K562 (cell line): ENCODE measurements at regions not wholly inside any gene's neighbourhood (a gene's known extent, or its start where the extent isn't known, plus 50 kb on each side); places are given as distances from the start of the nearest gene placed in this dataset.

Experiments
- ATAC-seq: fragments of 200-7000 bp; cut with Tn5 transposase; 3 replicates; pipeline ENCODE4 v1.9.1; 2020; ENCODE audit warnings: moderate library complexity
- BruUV-seq: library from RNA; stranded (reverse); fragments of 400-500 nt; replicated peaks from 2 replicates; lab custom pipeline; 2021; lab: Mats Ljungman, UMichigan
- CTCF ChIA-PET: fragments of 300-600 bp; formaldehyde crosslinking; extraction: SDS; loops from one replicate; lab custom pipeline; 2021; ENCODE audit warnings: low intra/inter-chr PET ratio; lab: Yijun Ruan, JAX
- POLR2A ChIA-PET: fragments of 300-600, 350-650 bp; sonication (Branson Sonifier 250); formaldehyde crosslinking; extraction: SDS; loops from one replicate; lab custom pipeline; 2021; ENCODE audit warnings: antibody characterized with exemption, inconsistent platforms; lab: Yijun Ruan, JAX
- DNase-seq, 4 experiments: peaks; one replicate each; pipeline versions ENCODE4 v3.0.0 to v3.0.0-alpha.2; 2011 to 2018; ENCODE audit warnings: low spot score in 3 of 4, mixed read lengths in 3 of 4; ENCODE audit errors: extremely low read depth in 1 of 4
- FAIRE-seq: peaks from 2 replicates; lab custom pipeline; 2011; peaks lifted over from hg19 to GRCh38; lab: Jason Lieb, UNC
- H2AFZ ChIP-seq: 2 replicates; pipeline ENCODE4 v1.6.0; 2011; ENCODE audit warnings: low read depth, low read length, control low read depth, inconsistent platforms
- H3K27ac ChIP-seq: fragments of 200-600 bp; 3 replicates; pipeline ENCODE4 v1.8.0; 2011; ENCODE audit warnings: low read depth, mild to moderate bottlenecking, control low read depth, inconsistent platforms, low read length, moderate library complexity, mixed read lengths; ENCODE audit errors: extremely low read depth
- H3K27me3 ChIP-seq, 2 experiments: fragments of 300-600 bp in 1 of 2; 2 replicates in 1 of 2; 3 replicates in 1 of 2; pipeline versions ENCODE4 v1.6.0 to v1.8.0; 2011; ENCODE audit warnings: inconsistent platforms in 2 of 2, low read length in 2 of 2, mild to moderate bottlenecking in 1 of 2, mixed read lengths in 1 of 2, moderate library complexity in 1 of 2; ENCODE audit not compliant: control insufficient read depth in 2 of 2, insufficient read depth in 2 of 2
- H3K36me3 ChIP-seq: fragments of 300-600 bp; 3 replicates; pipeline ENCODE4 v1.8.0; 2011; ENCODE audit warnings: mild to moderate bottlenecking, low read length, inconsistent platforms; ENCODE audit not compliant: control insufficient read depth, insufficient read depth
- H3K4me1 ChIP-seq, 2 experiments: fragments of 200-600 bp in 1 of 2; replicated peaks in 1 of 2; 2 replicates in 1 of 2; 3 replicates in 1 of 2; pipeline versions ENCODE4 v1.5.1 to v1.8.0; 2011; ENCODE audit warnings: inconsistent platforms in 2 of 2, low read length in 2 of 2, mild to moderate bottlenecking in 1 of 2, mixed read lengths in 1 of 2, moderate library complexity in 1 of 2; ENCODE audit not compliant: control insufficient read depth in 2 of 2, insufficient read depth in 2 of 2
- H3K4me2 ChIP-seq: 2 replicates; pipeline ENCODE4 v1.6.1; 2011; ENCODE audit warnings: low read length, control low read depth, inconsistent platforms, mixed read lengths; ENCODE audit not compliant: insufficient read depth
- H3K4me3 ChIP-seq: fragments of 200-600 bp; sonication (generic), shearing (Covaris generic); 2 replicates; pipeline ENCODE4 v1.5.1; 2016; ENCODE audit warnings: control low read depth, inconsistent platforms
- H3K79me2 ChIP-seq: fragments of 200-600 bp; 3 replicates; pipeline ENCODE4 v1.8.0; 2011; ENCODE audit warnings: low read length, inconsistent platforms; ENCODE audit not compliant: control insufficient read depth, insufficient read depth
- H3K9ac ChIP-seq, 2 experiments: 2 replicates each; pipeline versions ENCODE4 v1.6.0 to v1.6.1; 2011; ENCODE audit warnings: low read depth in 2 of 2, low read length in 2 of 2, control low read depth in 1 of 2, inconsistent platforms in 1 of 2, mild to moderate bottlenecking in 1 of 2, mixed read lengths in 1 of 2; ENCODE audit not compliant: insufficient read depth in 1 of 2
- H3K9me1 ChIP-seq: one replicate; pipeline ENCODE4 v1.6.0; 2011; ENCODE audit warnings: inconsistent platforms, mild to moderate bottlenecking, low read length, moderate library complexity; ENCODE audit not compliant: control insufficient read depth, insufficient read depth
- H3K9me3 ChIP-seq: replicated peaks from 2 replicates; pipeline ENCODE4 v1.5.1; 2011; ENCODE audit warnings: low read depth, low read length, inconsistent platforms; ENCODE audit not compliant: control insufficient read depth, insufficient read depth
- H4K20me1 ChIP-seq: replicated peaks from 2 replicates; pipeline ENCODE4 v1.6.1; 2011; ENCODE audit warnings: low read length, inconsistent platforms, mixed read lengths; ENCODE audit not compliant: control insufficient read depth, insufficient read depth
- MEIS2 ChIP-seq: fragments of 450-650 bp; IDR thresholded peaks from 2 replicates; pipeline ENCODE4 v1.6.1; 2014; ENCODE audit warnings: mild to moderate bottlenecking; ENCODE audit not compliant: partially characterized antibody
- SAFB2 ChIP-seq: fragments of 200-400 bp; formaldehyde crosslinking; IDR thresholded peaks from 2 replicates; pipeline ENCODE4 v1.6.1; 2018; ENCODE audit warnings: borderline replicate concordance, low read length, low read depth, moderate library complexity; ENCODE audit not compliant: severe bottlenecking
- ZNF134 ChIP-seq: fragments of 250-450 bp; sonication (Bioruptor Pico); conservative IDR thresholded peaks from 2 replicates; pipeline ENCODE4 v1.4.0; 2020
- WGBS: fragments of 100-300 bp; shearing (Covaris generic); methylation state at CpG from one replicate; pipeline ENCODE4 v1.1.6; 2016; ENCODE audit warnings: low coverage, mixed read lengths; ENCODE audit not compliant: insufficient coverage; ENCODE audit errors: missing lambda C conversion rate; 5-methylcytosine and 5-hydroxymethylcytosine counted together
- in situ Hi-C: fragments of 300-500 bp; cut with MboI; formaldehyde crosslinking; loops from 4 replicates; pipeline ENCODE4 v1.15.0; 2018; ENCODE audit warnings: inconsistent platforms, mixed read lengths
- intact Hi-C: fragments of 100-400 bp; cut with micrococcal nuclease; formaldehyde crosslinking; loops from 2 replicates; pipeline ENCODE4 v1.14.2; 2022
- TF ChIP-seq, protein P1 (sequence below): fragments of 150-350 bp; conservative IDR thresholded peaks from 2 replicates; pipeline ENCODE4 v1.6.1; 2014; ENCODE audit warnings: low read length

DNA sequence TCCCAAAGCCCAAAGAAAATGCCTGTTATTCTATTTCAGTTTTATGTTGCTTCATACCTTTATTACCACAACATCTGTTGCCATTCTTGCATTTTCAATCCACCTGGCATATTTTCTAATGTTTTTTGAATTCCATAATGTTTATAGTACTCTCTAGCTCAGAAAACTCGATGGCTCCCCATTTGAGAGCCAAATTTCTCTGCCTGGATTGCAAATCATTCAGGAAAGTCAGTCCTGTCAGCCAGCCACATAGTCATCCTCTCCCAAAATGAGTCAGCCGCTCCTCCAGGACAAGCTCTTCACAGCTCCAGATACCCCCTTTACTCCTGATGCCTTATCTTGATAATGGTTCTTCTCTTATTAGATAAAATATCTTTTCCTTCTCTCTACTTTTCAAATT, 78.2 kb upstream of the ADCY2 start:
- no peaks in the 10 kb centered on the region for H3K79me2 ChIP-seq
- no peaks in the 10 kb centered on the region for H4K20me1 ChIP-seq
- no peaks in the 10 kb centered on the region for H3K9me1 ChIP-seq
- H3K9me3 ChIP-seq: no peaks in the 10 kb centered on the region
- H3K27me3 ChIP-seq: no peaks in the 10 kb centered on the region
- H2AFZ ChIP-seq: no peak overlapping the region
- in situ Hi-C loops: no loop called here
- H3K36me3 ChIP-seq: no peaks in the 10 kb centered on the region
- no peaks in the 10 kb centered on the region for H3K4me1 ChIP-seq
- no TSS peak for BruUV-seq
- no peak overlapping the region for H3K4me2 ChIP-seq
- POLR2A ChIA-PET: no interaction called here
- CTCF ChIA-PET: no interaction called here
- FAIRE-seq: no peak
- H3K9ac ChIP-seq: no peak overlapping the region
- intact Hi-C loops: no loop called here
- ATAC-seq: no peak
- no peak overlapping the region for H3K4me3 ChIP-seq
- TF ChIP-seq, protein P1, sequence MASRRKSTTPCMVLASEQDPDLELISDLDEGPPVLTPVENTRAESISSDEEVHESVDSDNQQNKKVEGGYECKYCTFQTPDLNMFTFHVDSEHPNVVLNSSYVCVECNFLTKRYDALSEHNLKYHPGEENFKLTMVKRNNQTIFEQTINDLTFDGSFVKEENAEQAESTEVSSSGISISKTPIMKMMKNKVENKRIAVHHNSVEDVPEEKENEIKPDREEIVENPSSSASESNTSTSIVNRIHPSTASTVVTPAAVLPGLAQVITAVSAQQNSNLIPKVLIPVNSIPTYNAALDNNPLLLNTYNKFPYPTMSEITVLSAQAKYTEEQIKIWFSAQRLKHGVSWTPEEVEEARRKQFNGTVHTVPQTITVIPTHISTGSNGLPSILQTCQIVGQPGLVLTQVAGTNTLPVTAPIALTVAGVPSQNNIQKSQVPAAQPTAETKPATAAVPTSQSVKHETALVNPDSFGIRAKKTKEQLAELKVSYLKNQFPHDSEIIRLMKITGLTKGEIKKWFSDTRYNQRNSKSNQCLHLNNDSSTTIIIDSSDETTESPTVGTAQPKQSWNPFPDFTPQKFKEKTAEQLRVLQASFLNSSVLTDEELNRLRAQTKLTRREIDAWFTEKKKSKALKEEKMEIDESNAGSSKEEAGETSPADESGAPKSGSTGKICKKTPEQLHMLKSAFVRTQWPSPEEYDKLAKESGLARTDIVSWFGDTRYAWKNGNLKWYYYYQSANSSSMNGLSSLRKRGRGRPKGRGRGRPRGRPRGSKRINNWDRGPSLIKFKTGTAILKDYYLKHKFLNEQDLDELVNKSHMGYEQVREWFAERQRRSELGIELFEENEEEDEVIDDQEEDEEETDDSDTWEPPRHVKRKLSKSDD: no peak
- TF ChIP-seq MEIS2 (no peak), ZNF134 (CRISPR knock-in tag) (no peak), SAFB2 (no peak)
- WGBS: 0% methylated on average over 2 of the region's 2 CpGs
- no peak for DNase-seq
- no peak overlapping the region for H3K27ac ChIP-seq
